ENCODE measurements at regions not wholly inside any gene's neighbourhood (a gene's known extent, or its start where the extent isn't known, plus 50 kb on each side); places are given as distances from the start of the nearest gene placed in this dataset.

DNA sequence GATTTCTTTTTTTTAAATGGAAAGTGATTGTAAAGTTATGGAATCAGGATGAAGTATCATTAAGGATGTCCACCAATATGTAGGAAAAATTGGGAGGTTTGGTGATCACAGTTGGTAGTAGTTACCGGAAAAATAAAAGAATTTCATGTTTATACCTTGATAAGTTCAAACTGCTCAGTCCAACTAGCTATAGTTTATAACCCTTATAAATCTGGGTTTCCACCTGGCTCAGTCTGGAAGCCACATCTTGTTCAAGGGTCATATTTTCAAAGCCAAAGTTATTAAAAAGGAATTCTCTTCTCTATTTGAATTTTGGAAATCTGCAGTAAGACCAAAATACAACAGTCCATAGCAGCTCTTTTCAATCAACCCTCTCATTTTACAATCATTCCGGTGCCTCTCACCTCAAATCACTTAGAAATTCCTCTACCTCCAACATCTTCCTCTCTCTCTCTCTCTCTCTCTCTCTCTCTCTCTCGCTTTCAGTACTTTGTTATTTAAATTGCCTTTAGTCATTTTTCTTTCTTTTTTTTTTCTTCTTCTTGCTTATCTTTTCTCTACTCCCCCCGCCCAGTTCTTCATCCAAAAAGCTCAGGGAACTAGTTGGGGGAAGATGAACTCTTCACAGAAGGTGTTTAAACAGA is 186.2 kb upstream of the TBC1D5 start:
- TF ChIP-seq, protein P1, sequence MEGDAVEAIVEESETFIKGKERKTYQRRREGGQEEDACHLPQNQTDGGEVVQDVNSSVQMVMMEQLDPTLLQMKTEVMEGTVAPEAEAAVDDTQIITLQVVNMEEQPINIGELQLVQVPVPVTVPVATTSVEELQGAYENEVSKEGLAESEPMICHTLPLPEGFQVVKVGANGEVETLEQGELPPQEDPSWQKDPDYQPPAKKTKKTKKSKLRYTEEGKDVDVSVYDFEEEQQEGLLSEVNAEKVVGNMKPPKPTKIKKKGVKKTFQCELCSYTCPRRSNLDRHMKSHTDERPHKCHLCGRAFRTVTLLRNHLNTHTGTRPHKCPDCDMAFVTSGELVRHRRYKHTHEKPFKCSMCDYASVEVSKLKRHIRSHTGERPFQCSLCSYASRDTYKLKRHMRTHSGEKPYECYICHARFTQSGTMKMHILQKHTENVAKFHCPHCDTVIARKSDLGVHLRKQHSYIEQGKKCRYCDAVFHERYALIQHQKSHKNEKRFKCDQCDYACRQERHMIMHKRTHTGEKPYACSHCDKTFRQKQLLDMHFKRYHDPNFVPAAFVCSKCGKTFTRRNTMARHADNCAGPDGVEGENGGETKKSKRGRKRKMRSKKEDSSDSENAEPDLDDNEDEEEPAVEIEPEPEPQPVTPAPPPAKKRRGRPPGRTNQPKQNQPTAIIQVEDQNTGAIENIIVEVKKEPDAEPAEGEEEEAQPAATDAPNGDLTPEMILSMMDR (IDR thresholded peaks at IDR 0.05), result no peak
- TF ChIP-seq POLR2A (IDR thresholded peaks at IDR 0.05), result no peak

Data from ovary (tissue), 3 donors.